NCI-H2081 (cell line): ENCODE measurements at regions not wholly inside any gene's neighbourhood (a gene's known extent, or its start where the extent isn't known, plus 50 kb on each side); places are given as distances from the start of the nearest gene placed in this dataset.

ENCODE experiments used
- DNase-seq, 2 experiments: peaks; one replicate each; lab custom pipeline; 2025; lab: John Stamatoyannopoulos, UW

- DNase-seq = no peak
These were observed 165.2 kb upstream of the CELF2 start for GRCh38 chr10:10852464-10852863.

- no peak for DNase-seq
These were observed 163.7 kb upstream of the CELF2 start for GRCh38 chr10:10853954-10854353.

GRCh38 chr10:10854725-10855124 is 162.9 kb upstream of the CELF2 start:
- DNase-seq = no peak

- no peak for DNase-seq
These were observed 162.5 kb upstream of the CELF2 start for GRCh38 chr10:10855151-10855581.

- DNase-seq = no peak
These were observed 157.2 kb upstream of the CELF2 start for GRCh38 chr10:10860455-10860976.

- no peak for DNase-seq
These were observed 152.4 kb upstream of the CELF2 start for GRCh38 chr10:10865303-10865702.

- DNase-seq = no peak
These were observed 151.8 kb upstream of the CELF2 start for GRCh38 chr10:10865913-10866312.

GRCh38 chr10:10869592-10869991 is 148.1 kb upstream of the CELF2 start:
- no peak for DNase-seq

GRCh38 chr10:10870523-10871241 is 147.0 kb upstream of the CELF2 start:
- no peak for DNase-seq

GRCh38 chr10:10871352-10871751 is 146.3 kb upstream of the CELF2 start:
- DNase-seq = no peak

- DNase-seq = no peak
These were observed 145.5 kb upstream of the CELF2 start for GRCh38 chr10:10872035-10872673.

- DNase-seq = no peak
These were observed 144.9 kb upstream of the CELF2 start for GRCh38 chr10:10872764-10873163.

GRCh38 chr10:10873289-10873688 is 144.4 kb upstream of the CELF2 start:
- DNase-seq = no peak

- no peak for DNase-seq
These were observed 143.8 kb upstream of the CELF2 start for GRCh38 chr10:10873915-10874314.

GRCh38 chr10:10878963-10879362 is 138.7 kb upstream of the CELF2 start:
- DNase-seq = peak; percentile 58 to 86

- DNase-seq = no peak
These were observed 136.4 kb upstream of the CELF2 start for GRCh38 chr10:10881117-10881813.

- no peak for DNase-seq
These were observed 133.9 kb upstream of the CELF2 start for GRCh38 chr10:10883737-10884136.

GRCh38 chr10:10886861-10887531 is 130.7 kb upstream of the CELF2 start:
- no peak for DNase-seq

- DNase-seq = no peak
These were observed 126.3 kb upstream of the CELF2 start for GRCh38 chr10:10891124-10892082.

- no peak for DNase-seq
These were observed 125.3 kb upstream of the CELF2 start for GRCh38 chr10:10892290-10892875.

- DNase-seq = no peak
These were observed 120.3 kb upstream of the CELF2 start for GRCh38 chr10:10897400-10897799.
